ENCODE measurements at regions not wholly inside any gene's neighbourhood (a gene's known extent, or its start where the extent isn't known, plus 50 kb on each side); places are given as distances from the start of the nearest gene placed in this dataset.
A peak's percentile ranks its signal among the peaks of the same experiment; 100 is the strongest.

DNA sequence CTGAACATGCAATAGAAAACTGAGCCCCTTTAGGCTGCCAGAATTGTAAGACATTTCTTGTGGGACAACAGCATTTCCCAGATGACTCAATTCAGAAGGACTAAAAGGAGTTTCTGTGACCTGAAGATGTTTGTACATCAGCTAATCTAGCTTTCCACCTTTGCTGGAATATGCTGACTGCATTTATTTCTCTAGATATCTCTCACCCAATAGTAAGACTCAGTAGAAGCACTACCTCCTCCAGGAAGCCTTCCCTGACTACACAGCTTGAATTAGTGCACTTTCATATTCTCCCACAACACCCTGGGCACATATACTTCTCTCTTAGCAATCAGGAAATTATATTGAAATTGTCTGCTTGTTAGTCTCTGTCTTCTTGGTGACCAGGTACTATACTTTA is 98.1 kb upstream of the BLID start:
- ATAC-seq: no peak
- Histone ChIP-seq H3K36me3 (no peaks in the 10 kb centered on the region), H3K4me3 (no peak overlapping the region), H3K27ac (no peak overlapping the region), H3K27me3 (no peaks in the 10 kb centered on the region), H3K4me1 (peaks cover 0 to 7% (median 0%) of the 10 kb centered on the region in 3 donors), H3K9me3 (no peaks in the 10 kb centered on the region)
- TF ChIP-seq, protein P1, sequence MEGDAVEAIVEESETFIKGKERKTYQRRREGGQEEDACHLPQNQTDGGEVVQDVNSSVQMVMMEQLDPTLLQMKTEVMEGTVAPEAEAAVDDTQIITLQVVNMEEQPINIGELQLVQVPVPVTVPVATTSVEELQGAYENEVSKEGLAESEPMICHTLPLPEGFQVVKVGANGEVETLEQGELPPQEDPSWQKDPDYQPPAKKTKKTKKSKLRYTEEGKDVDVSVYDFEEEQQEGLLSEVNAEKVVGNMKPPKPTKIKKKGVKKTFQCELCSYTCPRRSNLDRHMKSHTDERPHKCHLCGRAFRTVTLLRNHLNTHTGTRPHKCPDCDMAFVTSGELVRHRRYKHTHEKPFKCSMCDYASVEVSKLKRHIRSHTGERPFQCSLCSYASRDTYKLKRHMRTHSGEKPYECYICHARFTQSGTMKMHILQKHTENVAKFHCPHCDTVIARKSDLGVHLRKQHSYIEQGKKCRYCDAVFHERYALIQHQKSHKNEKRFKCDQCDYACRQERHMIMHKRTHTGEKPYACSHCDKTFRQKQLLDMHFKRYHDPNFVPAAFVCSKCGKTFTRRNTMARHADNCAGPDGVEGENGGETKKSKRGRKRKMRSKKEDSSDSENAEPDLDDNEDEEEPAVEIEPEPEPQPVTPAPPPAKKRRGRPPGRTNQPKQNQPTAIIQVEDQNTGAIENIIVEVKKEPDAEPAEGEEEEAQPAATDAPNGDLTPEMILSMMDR (IDR thresholded peaks at IDR 0.05): no peak
- intact Hi-C loops (cut with DNase I): loop anchor here in 2 of 3 donors (5.0 to 10.0 kb wide), 2 partner anchors 288 to 301 kb away; no protein-coding TSS in a partner anchor
- no peak for DNase-seq
- FAIRE-seq: no peak

DNA sequence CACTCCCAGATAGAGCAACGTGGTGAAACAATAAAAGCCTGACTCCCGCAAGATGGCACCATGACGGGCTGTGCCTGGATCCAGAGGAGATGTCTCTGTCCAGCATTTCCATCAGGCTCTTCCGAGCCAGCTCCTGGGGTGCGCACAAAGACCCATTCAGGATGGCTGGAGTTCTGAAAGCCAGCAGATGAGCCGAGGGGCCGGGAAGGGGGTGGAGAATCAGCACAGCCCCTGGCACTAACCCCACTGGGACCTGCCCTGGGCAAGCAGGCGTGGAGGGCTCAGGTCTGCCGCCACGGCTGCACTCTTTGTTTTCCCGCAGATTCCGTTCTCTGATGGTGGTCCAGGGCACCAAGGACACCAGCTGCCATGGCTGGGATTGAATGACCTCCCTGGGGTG is 97.2 kb upstream of the BLID start:
- FAIRE-seq (no peak), DNase-seq (peak in 1 of 6 donors; percentile 33), ATAC-seq (no peak)
- Histone ChIP-seq H3K4me1 (peaks cover 0 to 7% (median 0%) of the 10 kb centered on the region in 3 donors), H3K27ac (no peak overlapping the region), H3K4me3 (no peak overlapping the region), H3K36me3 (no peaks in the 10 kb centered on the region), H3K27me3 (no peaks in the 10 kb centered on the region), H3K9me3 (no peaks in the 10 kb centered on the region)
- 83 to 89% methylated on average over 12 of the region's 12 CpGs for WGBS, 2 donors
- TF ChIP-seq, protein P1 (IDR thresholded peaks at IDR 0.05): no peak
- intact Hi-C loops (cut with DNase I): loop anchor here in 2 of 3 donors (5.0 to 10.0 kb wide), 2 partner anchors 289 to 302 kb away; no protein-coding TSS in a partner anchor

DNA sequence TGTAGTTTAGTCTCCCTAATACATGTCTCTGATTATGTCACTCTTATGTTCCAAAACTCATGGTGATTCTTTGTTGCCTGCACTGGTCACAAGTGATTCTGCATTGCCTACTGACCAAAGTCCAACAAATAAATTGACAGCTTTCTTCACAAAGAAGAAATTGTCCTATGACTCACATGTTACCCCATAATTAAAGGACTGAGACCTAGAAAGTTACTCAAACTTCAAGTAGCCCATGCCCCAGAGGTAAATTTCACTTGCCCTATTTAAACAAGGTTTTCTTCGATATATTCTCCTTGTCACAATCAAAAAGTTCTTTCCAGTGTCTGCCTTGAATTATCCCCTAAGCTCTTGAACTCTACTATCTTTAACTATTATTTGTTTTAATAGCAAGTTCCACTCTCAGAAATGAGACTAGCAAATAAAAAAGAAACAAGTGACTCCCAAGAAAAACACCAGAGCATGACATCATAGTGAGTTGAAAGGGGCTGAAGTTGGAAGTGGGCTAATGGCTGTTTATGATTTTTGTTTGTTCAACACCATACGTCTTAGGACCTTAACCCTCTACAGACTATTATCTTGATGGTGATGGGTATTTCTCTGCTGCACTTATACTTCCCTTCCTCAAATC is 94.5 kb upstream of the BLID start:
- Histone ChIP-seq H3K9me3 (no peaks in the 10 kb centered on the region), H3K27me3 (no peaks in the 10 kb centered on the region), H3K4me1 (peaks cover 0 to 7% (median 0%) of the 10 kb centered on the region in 3 donors), H3K4me3 (no peak overlapping the region), H3K27ac (no peak overlapping the region), H3K36me3 (no peaks in the 10 kb centered on the region)
- intact Hi-C loops (cut with DNase I): loop anchor here in 2 of 3 donors (5.0 to 10.0 kb wide), 2 partner anchors 292 to 304 kb away; no protein-coding TSS in a partner anchor
- no peak for DNase-seq
- TF ChIP-seq, protein P1 (IDR thresholded peaks at IDR 0.05): no peak
- WGBS, 2 donors: 61 to 73% methylated on average over 2 of the region's 2 CpGs
- peak in 2 of 4 donors; percentile 17 to 21 for ATAC-seq
- FAIRE-seq: no peak

DNA sequence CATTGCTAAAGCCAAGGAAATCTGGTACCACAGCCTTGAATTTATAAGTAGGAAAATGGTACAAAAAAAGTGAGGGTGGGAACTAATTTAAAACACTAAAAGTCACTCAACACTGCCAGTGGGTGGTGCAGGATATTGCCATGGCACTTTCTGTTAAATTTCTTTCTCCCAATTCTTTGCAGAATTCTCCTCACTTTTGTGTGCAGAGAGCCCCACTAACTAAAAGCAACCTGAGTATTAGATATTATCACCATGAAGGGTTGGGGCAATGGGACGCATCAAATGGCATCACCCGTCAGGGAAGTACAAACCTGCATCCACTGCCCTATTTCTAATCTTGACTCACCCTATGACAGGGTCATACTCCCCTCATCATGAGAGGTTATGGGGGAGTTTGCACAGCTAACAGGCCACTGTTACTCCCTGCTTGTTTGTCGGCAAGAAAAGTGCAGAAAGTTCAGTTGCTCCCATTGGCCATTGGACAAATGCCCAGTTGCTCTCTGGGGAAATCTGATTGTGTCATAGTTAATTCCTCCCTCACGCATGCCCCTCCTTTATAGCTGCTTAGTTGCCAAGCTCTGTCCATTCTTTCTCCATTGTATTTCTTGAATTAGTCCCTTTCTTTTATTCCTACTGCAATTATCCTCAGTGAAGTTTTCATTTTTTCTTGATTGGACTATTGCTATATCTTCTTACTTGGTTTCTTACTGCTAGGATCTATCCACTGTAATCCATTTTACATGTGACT is 93.8 kb upstream of the BLID start:
- 53 to 54% methylated on average over 4 of the region's 4 CpGs for WGBS, 2 donors
- peaks cover 0 to 7% (median 0%) of the 10 kb centered on the region in 3 donors for H3K4me1 ChIP-seq
- FAIRE-seq: no peak
- TF ChIP-seq, protein P1 (IDR thresholded peaks at IDR 0.05): no peak
- no peaks in the 10 kb centered on the region for H3K27me3 ChIP-seq
- no peaks in the 10 kb centered on the region for H3K9me3 ChIP-seq
- ATAC-seq: peak; percentile 50 to 73 (median 58)
- H3K36me3 ChIP-seq: no peaks in the 10 kb centered on the region
- intact Hi-C loops (cut with DNase I): loop anchor here in 2 of 3 donors (5.0 to 10.0 kb wide), 3 partner anchors 293 to 555 kb away; no protein-coding TSS in a partner anchor
- no peak overlapping the region for H3K27ac ChIP-seq
- DNase-seq: peak in 4 of 6 donors; percentile 19 to 41 (median 25)
- no peak overlapping the region for H3K4me3 ChIP-seq
